ENCODE measurements at regions not wholly inside any gene's neighbourhood (a gene's known extent, or its start where the extent isn't known, plus 50 kb on each side); places are given as distances from the start of the nearest gene placed in this dataset.
A peak's percentile ranks its signal among the peaks of the same experiment; 100 is the strongest.

GRCh38 chr1:232262991-232263390 is 366.9 kb downstream of the SIPA1L2 start:
- ChIA-PET POLR2A (ENCODE audit: low non-redundant PET) (no interaction called here), CTCF (interaction anchor here (0.9 kb wide), 1 partner anchor 18 kb away, joined by 3 read pairs; no protein-coding TSS in a partner anchor)
- no peak for TF ChIP-seq CTCF (conservative IDR thresholded peaks at IDR 0.05; ENCODE audit: low read depth)
- no peak for DNase-seq (ENCODE audit: low spot score)
- no peak overlapping the region for H3K27ac ChIP-seq

GRCh38 chr1:232260861-232261260 is 369.1 kb downstream of the SIPA1L2 start:
- CTCF ChIA-PET = no interaction called here
- H3K27ac ChIP-seq = no peak overlapping the region
- POLR2A ChIA-PET (ENCODE audit: low non-redundant PET) = no interaction called here
- no peak for TF ChIP-seq CTCF (conservative IDR thresholded peaks at IDR 0.05; ENCODE audit: low read depth)
- DNase-seq (ENCODE audit: low spot score) = peak; percentile 31

GRCh38 chr1:232260045-232260444 is 369.9 kb downstream of the SIPA1L2 start:
- POLR2A ChIA-PET (ENCODE audit: low non-redundant PET) = no interaction called here
- TF ChIP-seq CTCF (conservative IDR thresholded peaks at IDR 0.05; ENCODE audit: low read depth) = no peak
- no peak overlapping the region for H3K27ac ChIP-seq
- CTCF ChIA-PET = interaction anchor here (0.5 to 0.7 kb wide), 2 partner anchors 279 to 847 kb away, joined by 3 read pairs; no protein-coding TSS in a partner anchor
- DNase-seq (ENCODE audit: low spot score) = no peak

GRCh38 chr1:232259333-232259732 is 370.6 kb downstream of the SIPA1L2 start:
- ChIA-PET POLR2A (ENCODE audit: low non-redundant PET) (no interaction called here), CTCF (no interaction called here)
- TF ChIP-seq CTCF (conservative IDR thresholded peaks at IDR 0.05; ENCODE audit: low read depth) = no peak
- no peak overlapping the region for H3K27ac ChIP-seq
- DNase-seq (ENCODE audit: low spot score) = no peak

- no peak overlapping the region for H3K27ac ChIP-seq
- TF ChIP-seq CTCF (conservative IDR thresholded peaks at IDR 0.05; ENCODE audit: low read depth) = no peak
- ChIA-PET POLR2A (ENCODE audit: low non-redundant PET) (no interaction called here), CTCF (no interaction called here)
- no peak for DNase-seq (ENCODE audit: low spot score)
Observed at GRCh38 chr1:232252546-232253118, 377.3 kb downstream of the SIPA1L2 start.

GRCh38 chr1:232250838-232251237 is 379.1 kb downstream of the SIPA1L2 start:
- no peak overlapping the region for H3K27ac ChIP-seq
- no peak for TF ChIP-seq CTCF (conservative IDR thresholded peaks at IDR 0.05; ENCODE audit: low read depth)
- ChIA-PET CTCF (interaction anchor here (1.1 kb wide), 1 partner anchor 383 kb away, joined by 3 read pairs; no protein-coding TSS in a partner anchor), POLR2A (ENCODE audit: low non-redundant PET) (no interaction called here)
- DNase-seq (ENCODE audit: low spot score) = no peak
